Stimulated activated CD8-positive, alpha-beta memory T cell treated with anti-CD3 and anti-CD28 coated beads, Interleukin-4, amount 100 ng/mL, for 4 hours (primary cell): ENCODE measurements at regions not wholly inside any gene's neighbourhood (a gene's known extent, or its start where the extent isn't known, plus 50 kb on each side); places are given as distances from the start of the nearest gene placed in this dataset.

Source experiments
- DNase-seq, 2 donors: peaks; one replicate each; pipeline ENCODE4 v3.0.0-alpha.2; 2020; ENCODE audit warnings: low read depth in 2 of 2, low spot score in 1 of 2

GRCh38 chr10:3470191-3470590, 297.6 kb upstream of the PITRM1 start:
- no peak for DNase-seq

GRCh38 chr10:3469639-3470020, 297.0 kb upstream of the PITRM1 start:
- DNase-seq = no peak

- DNase-seq = no peak
Measured at GRCh38 chr10:3468919-3469638, 296.5 kb upstream of the PITRM1 start.

GRCh38 chr10:3467052-3467951, 294.7 kb upstream of the PITRM1 start:
- DNase-seq = no peak

GRCh38 chr10:3465406-3465891, 292.9 kb upstream of the PITRM1 start:
- no peak for DNase-seq

GRCh38 chr10:3464760-3465405, 292.3 kb upstream of the PITRM1 start:
- no peak for DNase-seq

GRCh38 chr10:3460420-3461128, 288.0 kb upstream of the PITRM1 start:
- DNase-seq = no peak

GRCh38 chr10:3455385-3456334, 283.1 kb upstream of the PITRM1 start:
- DNase-seq = no peak

- DNase-seq = no peak
Measured at GRCh38 chr10:3452683-3453361, 280.2 kb upstream of the PITRM1 start.

GRCh38 chr10:3452173-3452626, 279.6 kb upstream of the PITRM1 start:
- DNase-seq = no peak

- no peak for DNase-seq
Measured at GRCh38 chr10:3451516-3452172, 279.1 kb upstream of the PITRM1 start.

GRCh38 chr10:3446221-3446620, 273.6 kb upstream of the PITRM1 start:
- no peak for DNase-seq

- DNase-seq = no peak
Measured at GRCh38 chr10:3445648-3446047, 273.1 kb upstream of the PITRM1 start.

- DNase-seq = no peak
Measured at GRCh38 chr10:3442451-3442990, 269.9 kb upstream of the PITRM1 start.

GRCh38 chr10:3439183-3439582, 266.6 kb upstream of the PITRM1 start:
- no peak for DNase-seq

- no peak for DNase-seq
Measured at GRCh38 chr10:3438606-3439005, 266.0 kb upstream of the PITRM1 start.

- DNase-seq = no peak
Measured at GRCh38 chr10:3435671-3436070, 263.1 kb upstream of the PITRM1 start.

- no peak for DNase-seq
Measured at GRCh38 chr10:3433988-3434387, 261.4 kb upstream of the PITRM1 start.

GRCh38 chr10:3433131-3433530, 260.5 kb upstream of the PITRM1 start:
- DNase-seq = no peak
